ENCODE measurements at regions not wholly inside any gene's neighbourhood (a gene's known extent, or its start where the extent isn't known, plus 50 kb on each side); places are given as distances from the start of the nearest gene placed in this dataset.

GRCh38 chr15:95363646-95364045 is 966.9 kb upstream of the NR2F2 start:
- DNase-seq (ENCODE audit: low read depth): no peak
- no peak overlapping the region for H3K4me3 ChIP-seq (ENCODE audit: low read depth, low read length)

- no peak for DNase-seq (ENCODE audit: low read depth)
- no peak overlapping the region for H3K4me3 ChIP-seq (ENCODE audit: low read depth, low read length)
Measured at GRCh38 chr15:95365511-95366107, 964.9 kb upstream of the NR2F2 start.

- H3K4me3 ChIP-seq (ENCODE audit: low read depth, low read length): no peak overlapping the region
- no peak for DNase-seq (ENCODE audit: low read depth)
Measured at GRCh38 chr15:95368191-95368590, 962.3 kb upstream of the NR2F2 start.

GRCh38 chr15:95368755-95369601 is 961.5 kb upstream of the NR2F2 start:
- DNase-seq (ENCODE audit: low read depth): no peak
- no peak overlapping the region for H3K4me3 ChIP-seq (ENCODE audit: low read depth, low read length)

GRCh38 chr15:95370291-95370690 is 960.2 kb upstream of the NR2F2 start:
- H3K4me3 ChIP-seq (ENCODE audit: low read depth, low read length): no peak overlapping the region
- no peak for DNase-seq (ENCODE audit: low read depth)

GRCh38 chr15:95371664-95372063 is 958.8 kb upstream of the NR2F2 start:
- no peak overlapping the region for H3K4me3 ChIP-seq (ENCODE audit: low read depth, low read length)
- no peak for DNase-seq (ENCODE audit: low read depth)

- H3K4me3 ChIP-seq (ENCODE audit: low read depth, low read length): no peak overlapping the region
- DNase-seq (ENCODE audit: low read depth): no peak
Measured at GRCh38 chr15:95375281-95375680, 955.2 kb upstream of the NR2F2 start.

- no peak overlapping the region for H3K4me3 ChIP-seq (ENCODE audit: low read depth, low read length)
- DNase-seq (ENCODE audit: low read depth): no peak
Measured at GRCh38 chr15:95377258-95377852, 953.1 kb upstream of the NR2F2 start.

- no peak overlapping the region for H3K4me3 ChIP-seq (ENCODE audit: low read depth, low read length)
- peak; percentile 79 for DNase-seq (ENCODE audit: low read depth)
Measured at GRCh38 chr15:95394186-95395067, 936.1 kb upstream of the NR2F2 start.

- no peak overlapping the region for H3K4me3 ChIP-seq (ENCODE audit: low read depth, low read length)
- no peak for DNase-seq (ENCODE audit: low read depth)
Measured at GRCh38 chr15:95400428-95400827, 930.1 kb upstream of the NR2F2 start.

- no peak overlapping the region for H3K4me3 ChIP-seq (ENCODE audit: low read depth, low read length)
- no peak for DNase-seq (ENCODE audit: low read depth)
Measured at GRCh38 chr15:95401587-95401986, 928.9 kb upstream of the NR2F2 start.

- no peak overlapping the region for H3K4me3 ChIP-seq (ENCODE audit: low read depth, low read length)
- peak; percentile 54 for DNase-seq (ENCODE audit: low read depth)
Measured at GRCh38 chr15:95405447-95405846, 925.1 kb upstream of the NR2F2 start.

- DNase-seq (ENCODE audit: low read depth): no peak
- no peak overlapping the region for H3K4me3 ChIP-seq (ENCODE audit: low read depth, low read length)
Measured at GRCh38 chr15:95407534-95407933, 923.0 kb upstream of the NR2F2 start.

- H3K4me3 ChIP-seq (ENCODE audit: low read depth, low read length): no peak overlapping the region
- DNase-seq (ENCODE audit: low read depth): no peak
Measured at GRCh38 chr15:95409211-95409610, 921.3 kb upstream of the NR2F2 start.

GRCh38 chr15:95409626-95410310 is 920.7 kb upstream of the NR2F2 start:
- DNase-seq (ENCODE audit: low read depth): no peak

GRCh38 chr15:95410757-95411156 is 919.7 kb upstream of the NR2F2 start:
- no peak for DNase-seq (ENCODE audit: low read depth)
- no peak overlapping the region for H3K4me3 ChIP-seq (ENCODE audit: low read depth, low read length)

More at GRCh38 chr15:95409626-95410310, 920.7 kb upstream of the NR2F2 start:
- no peak overlapping the region for H3K4me3 ChIP-seq (ENCODE audit: low read depth, low read length)

GRCh38 chr15:95416576-95416975 is 913.9 kb upstream of the NR2F2 start:
- DNase-seq (ENCODE audit: low read depth): no peak
- H3K4me3 ChIP-seq (ENCODE audit: low read depth, low read length): no peak overlapping the region

GRCh38 chr15:95417761-95418160 is 912.7 kb upstream of the NR2F2 start:
- DNase-seq (ENCODE audit: low read depth): no peak

GRCh38 chr15:95422255-95422654 is 908.2 kb upstream of the NR2F2 start:
- DNase-seq (ENCODE audit: low read depth): no peak

More at GRCh38 chr15:95417761-95418160, 912.7 kb upstream of the NR2F2 start:
- H3K4me3 ChIP-seq (ENCODE audit: low read depth, low read length): no peak overlapping the region

More at GRCh38 chr15:95422255-95422654, 908.2 kb upstream of the NR2F2 start:
- H3K4me3 ChIP-seq (ENCODE audit: low read depth, low read length): no peak overlapping the region
